EH (cell line): ENCODE measurements at regions not wholly inside any gene's neighbourhood (a gene's known extent, or its start where the extent isn't known, plus 50 kb on each side); places are given as distances from the start of the nearest gene placed in this dataset.
"Not testable (repeated sequence)": the region's sequence is repeated elsewhere in the genome, so short reads cannot be mapped to it uniquely, and the experiment has no call there.

Source experiments
- DNase-seq: peaks from one replicate; pipeline ENCODE4 v3.0.0-alpha.2; 2015; ENCODE audit warnings: low read depth

GRCh38 chr1:96074876-96075577 lies 646.6 kb upstream of the PTBP2 start:
- DNase-seq, result no peak

- no peak for DNase-seq
Measured at GRCh38 chr1:96075704-96076455, 645.7 kb upstream of the PTBP2 start.

GRCh38 chr1:96076589-96076988 lies 645.0 kb upstream of the PTBP2 start:
- no peak for DNase-seq

GRCh38 chr1:96079581-96079980 lies 642.0 kb upstream of the PTBP2 start:
- no peak for DNase-seq

GRCh38 chr1:96080925-96081324 lies 640.7 kb upstream of the PTBP2 start:
- no peak for DNase-seq

- DNase-seq, result no peak
Measured at GRCh38 chr1:96087719-96088118, 633.9 kb upstream of the PTBP2 start.

GRCh38 chr1:96090134-96090533 lies 631.5 kb upstream of the PTBP2 start:
- no peak for DNase-seq

- DNase-seq, result no peak
Measured at GRCh38 chr1:96095849-96096612, 625.6 kb upstream of the PTBP2 start.

GRCh38 chr1:96096613-96097321 lies 624.8 kb upstream of the PTBP2 start:
- DNase-seq, result no peak

GRCh38 chr1:96104506-96104905 lies 617.1 kb upstream of the PTBP2 start:
- DNase-seq, result no peak

GRCh38 chr1:96104906-96105305 lies 616.7 kb upstream of the PTBP2 start:
- no peak for DNase-seq

GRCh38 chr1:96116731-96117130 lies 604.9 kb upstream of the PTBP2 start:
- no peak for DNase-seq

- DNase-seq, result no peak
Measured at GRCh38 chr1:96130432-96130831, 591.2 kb upstream of the PTBP2 start.

- DNase-seq, result no peak
Measured at GRCh38 chr1:96144636-96145035, 576.9 kb upstream of the PTBP2 start.

GRCh38 chr1:96145492-96145891 lies 576.1 kb upstream of the PTBP2 start:
- DNase-seq, result no peak

- not testable (repeated sequence) for DNase-seq
Measured at GRCh38 chr1:96152957-96153356, 568.6 kb upstream of the PTBP2 start.

GRCh38 chr1:96157101-96157500 lies 564.5 kb upstream of the PTBP2 start:
- no peak for DNase-seq

- DNase-seq, result no peak
Measured at GRCh38 chr1:96159379-96159778, 562.2 kb upstream of the PTBP2 start.

- no peak for DNase-seq
Measured at GRCh38 chr1:96164053-96164452, 557.5 kb upstream of the PTBP2 start.

GRCh38 chr1:96178053-96178452 lies 543.5 kb upstream of the PTBP2 start:
- no peak for DNase-seq

- no peak for DNase-seq
Measured at GRCh38 chr1:96183485-96183884, 538.1 kb upstream of the PTBP2 start.

- DNase-seq, result no peak
Measured at GRCh38 chr1:96183928-96184327, 537.7 kb upstream of the PTBP2 start.
